Putamen (tissue), 1 donor: ENCODE measurements at regions not wholly inside any gene's neighbourhood (a gene's known extent, or its start where the extent isn't known, plus 50 kb on each side); places are given as distances from the start of the nearest gene placed in this dataset.
"Not testable (repeated sequence)": the region's sequence is repeated elsewhere in the genome, so short reads cannot be mapped to it uniquely, and the experiment has no call there.

ENCODE experiments used
- DNase-seq: peaks from one replicate; pipeline ENCODE4 v3.0.0-alpha.2; 2016; ENCODE audit warnings: low spot score

DNA sequence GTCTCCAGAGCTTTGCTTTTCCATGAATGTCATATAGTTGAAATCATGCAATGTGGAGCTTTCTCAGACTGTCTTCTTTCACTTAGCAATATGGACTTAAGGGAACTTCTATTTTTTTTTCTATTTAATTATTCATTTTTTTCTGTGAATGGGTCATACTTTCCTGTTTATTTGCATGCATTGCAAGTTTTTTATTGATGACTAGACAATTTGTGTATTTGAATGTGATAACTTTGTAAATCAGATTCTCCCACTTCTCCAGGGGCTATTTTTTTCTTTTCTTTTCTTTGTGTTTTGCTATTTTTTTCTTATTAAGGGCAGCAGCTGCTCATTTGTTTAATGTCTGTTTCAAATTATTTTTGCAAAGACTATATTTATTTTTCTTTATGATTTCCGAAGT is 1019.8 kb upstream of the ATXN7L3B start:
- DNase-seq = no peak

DNA sequence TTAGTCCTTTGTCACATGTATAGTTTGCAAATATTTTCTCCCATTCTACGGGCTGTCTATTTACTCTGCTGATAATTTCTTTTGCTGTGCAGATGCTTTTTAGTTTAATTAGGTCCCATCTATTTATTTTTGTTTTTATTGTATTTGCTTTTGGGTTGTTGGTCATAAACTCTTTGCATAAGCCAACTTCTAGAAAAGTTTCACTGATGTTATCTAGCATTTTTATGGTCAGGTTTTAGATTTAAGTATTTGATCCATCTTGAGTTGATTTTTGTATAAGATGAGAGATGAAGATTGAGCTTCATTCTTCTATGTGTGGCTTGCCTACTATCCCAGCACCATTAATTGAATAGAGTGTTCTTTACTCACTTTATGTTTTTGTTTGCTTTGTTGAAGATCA is 1008.4 kb upstream of the ATXN7L3B start:
- no peak for DNase-seq

GRCh38 chr12:73529954-73530353 is 1007.7 kb upstream of the ATXN7L3B start:
- no peak for DNase-seq

- no peak for DNase-seq
These were observed 1005.9 kb upstream of the ATXN7L3B start for GRCh38 chr12:73531752-73532151.

DNA sequence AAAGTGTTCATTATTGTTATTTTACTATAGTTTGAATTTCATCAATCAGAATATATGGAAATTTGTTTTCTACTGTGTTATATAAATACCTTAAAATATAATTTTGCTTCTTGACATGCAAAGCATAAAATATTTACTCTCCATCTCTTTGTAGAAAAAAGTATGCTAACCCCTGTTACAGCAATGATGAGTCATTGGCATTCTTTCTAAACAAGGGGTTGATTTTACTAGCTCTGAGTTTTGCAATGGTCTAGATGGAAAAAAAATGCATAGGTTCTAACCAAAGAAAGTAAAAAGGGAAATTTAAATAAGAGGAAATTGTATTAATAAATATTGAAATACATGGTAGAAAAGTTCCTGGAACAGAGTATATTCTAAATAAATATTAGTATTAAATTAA is 990.2 kb upstream of the ATXN7L3B start:
- DNase-seq = no peak

GRCh38 chr12:73585136-73585535 is 952.5 kb upstream of the ATXN7L3B start:
- DNase-seq = no peak

DNA sequence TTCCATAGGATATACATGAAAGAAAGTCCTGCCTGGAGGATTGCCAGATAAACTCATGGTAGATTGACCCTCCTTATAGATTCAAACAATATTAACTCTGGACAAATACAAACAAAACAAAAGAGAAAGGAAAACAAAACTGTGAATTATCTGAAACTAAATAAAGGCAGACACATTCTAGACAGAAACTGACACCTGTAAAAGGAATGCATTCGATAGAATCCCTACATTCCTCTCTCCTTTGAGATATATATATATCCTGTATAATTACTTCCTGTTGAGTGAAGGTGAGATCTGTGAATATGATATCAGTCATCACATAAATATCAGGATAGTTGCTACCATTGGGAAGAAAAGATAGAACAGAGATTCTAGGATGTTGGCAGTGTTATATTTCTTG is 948.4 kb upstream of the ATXN7L3B start:
- DNase-seq = no peak

DNA sequence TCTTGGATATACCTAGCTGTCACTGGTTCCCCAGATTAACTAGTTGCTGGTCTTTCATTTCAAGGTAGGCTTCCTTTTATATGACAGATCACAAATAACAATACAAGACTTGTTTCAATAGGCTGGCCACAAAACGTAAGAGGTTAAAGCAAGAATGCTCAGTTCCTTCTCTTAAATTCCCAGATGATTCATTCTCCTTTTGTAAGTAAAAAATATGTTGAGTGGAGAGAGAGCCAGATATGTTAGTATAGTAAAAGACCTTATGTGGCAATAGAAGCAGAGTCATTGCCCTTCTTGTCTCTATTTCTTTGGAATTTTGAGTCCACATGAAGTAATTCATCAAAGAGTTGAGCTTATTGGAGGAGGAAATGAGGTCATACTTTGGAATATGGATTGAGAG is 939.0 kb upstream of the ATXN7L3B start:
- no peak for DNase-seq

GRCh38 chr12:73599268-73599667 is 938.4 kb upstream of the ATXN7L3B start:
- DNase-seq = no peak

- not testable (repeated sequence) for DNase-seq
These were observed 931.7 kb upstream of the ATXN7L3B start for GRCh38 chr12:73605925-73606324.

DNA sequence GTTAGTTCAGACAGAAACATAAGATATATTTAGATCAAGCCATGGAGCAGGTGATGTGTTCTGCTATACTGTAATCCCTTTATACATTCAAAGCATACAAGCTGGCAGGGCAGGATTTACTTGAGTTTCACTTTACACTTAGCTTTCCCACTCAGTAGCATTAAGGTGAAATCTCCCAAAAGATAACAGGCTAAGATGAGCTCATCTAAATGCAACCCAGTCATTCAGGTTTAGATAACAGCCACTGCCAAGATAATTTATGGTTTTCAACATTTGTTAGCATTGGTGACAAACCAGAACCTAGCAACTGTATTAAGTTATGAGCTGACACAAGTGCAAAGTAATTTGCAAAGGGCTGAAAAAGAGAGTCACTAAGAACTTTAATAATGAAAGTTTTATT is 925.1 kb upstream of the ATXN7L3B start:
- DNase-seq = no peak

DNA sequence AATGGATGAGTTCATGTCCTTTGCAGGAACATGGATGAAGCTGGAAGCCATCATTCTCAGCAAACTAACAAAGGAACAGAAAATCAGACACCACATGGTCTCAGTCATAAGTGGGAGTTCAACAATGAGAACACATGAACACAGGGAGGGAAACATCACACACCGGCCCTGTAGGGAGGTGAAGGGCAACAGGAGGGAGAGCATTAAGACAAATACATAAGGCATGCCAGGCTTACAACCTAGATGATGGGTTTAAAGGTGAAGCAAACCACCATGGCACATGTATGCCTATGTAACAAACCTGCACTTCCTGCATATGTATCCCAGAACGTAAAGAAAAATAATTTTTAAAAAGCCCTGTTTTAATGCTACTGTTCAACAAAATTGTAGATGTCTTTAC is 914.2 kb upstream of the ATXN7L3B start:
- no peak for DNase-seq

DNA sequence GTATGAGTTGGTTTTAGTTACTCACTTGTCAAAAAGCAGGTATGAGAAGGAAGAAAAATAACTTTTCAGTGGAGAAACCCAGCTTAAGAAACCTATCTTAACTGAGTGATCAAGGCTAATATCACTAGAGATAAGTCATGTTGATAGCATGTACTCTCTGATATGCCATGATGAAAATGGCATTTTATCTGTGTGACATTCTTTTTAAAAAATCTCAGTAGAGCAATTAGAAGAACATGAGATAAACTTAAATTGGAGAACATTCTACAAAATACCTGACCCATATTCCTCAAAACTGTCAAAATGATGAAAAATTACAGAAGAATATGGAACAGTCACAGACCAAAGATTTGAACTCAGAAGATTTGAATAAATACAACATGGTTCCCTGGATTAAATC is 912.4 kb upstream of the ATXN7L3B start:
- DNase-seq = no peak

DNA sequence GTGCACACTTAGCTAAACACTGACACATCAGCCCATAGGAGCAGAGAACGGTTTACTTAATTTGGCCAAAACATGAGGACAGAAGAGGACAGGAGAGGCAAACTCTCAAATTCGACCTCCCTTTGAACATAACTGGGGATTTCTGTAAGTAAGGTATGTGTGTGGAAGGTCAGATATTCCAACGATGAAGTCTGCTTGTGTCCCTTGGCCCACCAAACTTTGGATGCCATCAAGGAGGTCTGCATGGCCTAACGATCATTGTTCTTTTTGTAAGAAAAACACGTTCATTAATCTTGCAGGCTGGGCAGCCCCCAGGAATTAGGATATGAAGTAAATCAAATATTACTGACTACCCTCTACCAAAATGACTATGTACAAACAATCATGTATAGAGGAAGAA is 908.5 kb upstream of the ATXN7L3B start:
- no peak for DNase-seq

- DNase-seq = no peak
These were observed 907.5 kb upstream of the ATXN7L3B start for GRCh38 chr12:73629893-73630831.

DNA sequence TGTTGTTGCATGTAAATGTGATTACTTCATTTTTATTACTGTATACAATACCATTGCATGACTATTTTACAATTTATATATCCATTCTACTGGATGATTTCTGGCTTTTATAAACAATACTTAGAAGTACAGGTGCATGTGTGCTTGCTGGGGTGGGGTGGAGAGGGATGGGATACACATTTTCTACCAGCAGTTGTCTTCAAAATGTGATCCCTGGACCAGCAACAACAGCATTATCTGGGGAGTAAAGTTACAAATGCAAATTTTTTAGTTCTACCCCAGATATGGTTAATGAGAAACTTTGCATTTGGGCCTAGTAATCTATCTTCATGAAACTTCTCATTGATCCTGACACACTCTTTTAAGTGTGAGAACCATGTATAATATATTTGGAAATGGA is 905.4 kb upstream of the ATXN7L3B start:
- no peak for DNase-seq

DNA sequence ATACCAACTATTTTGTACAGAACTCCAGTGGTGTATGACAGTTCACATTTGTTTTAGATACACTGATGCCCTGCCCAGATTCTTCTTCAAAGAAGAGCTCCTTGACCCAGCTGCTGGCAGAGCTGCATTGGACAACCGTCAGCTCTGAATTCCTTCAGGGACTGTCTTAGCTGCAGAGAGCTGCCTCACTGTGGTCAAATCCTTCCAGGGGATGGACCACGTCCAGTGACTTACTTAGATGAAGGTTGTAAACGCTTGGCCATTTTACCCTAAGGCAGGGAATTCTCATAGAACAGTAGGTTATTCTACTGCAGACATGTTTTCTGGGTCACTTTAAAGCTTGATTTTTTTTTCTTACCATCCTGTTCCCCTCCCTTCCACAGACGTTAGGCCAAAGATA is 905.0 kb upstream of the ATXN7L3B start:
- no peak for DNase-seq

GRCh38 chr12:73639397-73639796 is 898.2 kb upstream of the ATXN7L3B start:
- not testable (repeated sequence) for DNase-seq

DNA sequence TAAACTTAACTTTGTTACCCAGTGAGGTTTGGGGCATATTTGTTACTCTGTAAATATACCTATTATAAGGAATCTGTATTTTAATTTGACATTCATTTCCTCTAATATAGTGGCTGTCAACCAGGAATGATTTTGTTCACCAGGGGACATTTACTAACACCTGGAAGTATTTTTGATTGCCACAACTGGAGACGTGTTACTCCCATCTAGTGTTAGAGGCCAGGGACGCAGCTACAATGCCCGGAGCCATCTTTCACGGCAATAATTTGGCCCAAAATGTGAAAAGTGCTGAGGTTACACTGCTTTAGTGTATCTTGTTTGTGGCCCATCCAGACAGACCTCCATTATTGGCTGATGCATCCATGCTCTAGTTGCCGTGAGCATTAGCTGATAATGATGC is 881.3 kb upstream of the ATXN7L3B start:
- no peak for DNase-seq

GRCh38 chr12:73659802-73660201 is 877.8 kb upstream of the ATXN7L3B start:
- DNase-seq = no peak

DNA sequence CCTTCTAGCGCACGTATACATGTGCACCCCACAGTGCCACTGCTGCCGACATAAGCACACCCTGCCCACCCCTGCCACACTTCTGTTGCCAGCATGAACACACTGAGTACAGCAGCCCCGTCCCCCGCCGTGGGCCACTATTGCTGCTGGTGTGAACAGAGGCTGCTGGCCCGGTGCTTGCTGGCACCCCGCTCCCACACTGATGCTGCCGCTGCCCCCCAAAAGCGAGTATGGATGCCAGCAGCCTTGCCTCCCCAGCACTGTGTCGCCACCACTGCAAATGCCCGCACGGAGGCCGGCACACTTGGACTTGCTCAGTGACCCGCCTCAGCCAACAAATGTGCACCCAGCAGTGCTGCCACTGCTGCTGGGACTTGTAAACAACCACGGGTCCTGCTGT is 872.4 kb upstream of the ATXN7L3B start:
- no peak for DNase-seq

GRCh38 chr12:73671550-73671949 is 866.1 kb upstream of the ATXN7L3B start:
- DNase-seq = not testable (repeated sequence)

GRCh38 chr12:73677520-73678291 is 859.9 kb upstream of the ATXN7L3B start:
- no peak for DNase-seq
